ENCODE measurements at regions not wholly inside any gene's neighbourhood (a gene's known extent, or its start where the extent isn't known, plus 50 kb on each side); places are given as distances from the start of the nearest gene placed in this dataset.

GRCh38 chr1:50322579-50322978 is 100.7 kb downstream of the DMRTA2 start:
- Histone ChIP-seq H3K4me2 (ENCODE audit: low read length) (no peak overlapping the region), H3K36me3 (ENCODE audit: insufficient read depth, low read length) (no peaks in the 10 kb centered on the region), H4K20me1 (ENCODE audit: insufficient read depth, low read length) (no peaks in the 10 kb centered on the region), H3K79me2 (ENCODE audit: insufficient read depth, low read length) (no peaks in the 10 kb centered on the region), H3F3A (ENCODE audit: insufficient read depth, low read length) (no peaks in the 10 kb centered on the region), H3K9ac (ENCODE audit: low read length) (no peak overlapping the region), H3K4me1 (ENCODE audit: insufficient read depth, low read length, severe bottlenecking) (no peaks in the 10 kb centered on the region), H3K9me3 (ENCODE audit: low read length) (no peaks in the 10 kb centered on the region), H3K27me3 (ENCODE audit: insufficient read depth, low read length) (no peaks in the 10 kb centered on the region), H3K27ac (ENCODE audit: low read depth, low read length, poor library complexity, severe bottlenecking) (no peak overlapping the region), H3K4me3 (ENCODE audit: low read depth, low read length, poor library complexity, severe bottlenecking) (no peak overlapping the region), H3K9me2 (ENCODE audit: low read depth, low read length) (no peaks in the 10 kb centered on the region), H2AFZ (ENCODE audit: low read length) (no peak overlapping the region)
- no peak for TF ChIP-seq EZH2 (IDR thresholded peaks at IDR 0.05; ENCODE audit: borderline replicate concordance, low read length)
- TF ChIP-seq, protein P1, sequence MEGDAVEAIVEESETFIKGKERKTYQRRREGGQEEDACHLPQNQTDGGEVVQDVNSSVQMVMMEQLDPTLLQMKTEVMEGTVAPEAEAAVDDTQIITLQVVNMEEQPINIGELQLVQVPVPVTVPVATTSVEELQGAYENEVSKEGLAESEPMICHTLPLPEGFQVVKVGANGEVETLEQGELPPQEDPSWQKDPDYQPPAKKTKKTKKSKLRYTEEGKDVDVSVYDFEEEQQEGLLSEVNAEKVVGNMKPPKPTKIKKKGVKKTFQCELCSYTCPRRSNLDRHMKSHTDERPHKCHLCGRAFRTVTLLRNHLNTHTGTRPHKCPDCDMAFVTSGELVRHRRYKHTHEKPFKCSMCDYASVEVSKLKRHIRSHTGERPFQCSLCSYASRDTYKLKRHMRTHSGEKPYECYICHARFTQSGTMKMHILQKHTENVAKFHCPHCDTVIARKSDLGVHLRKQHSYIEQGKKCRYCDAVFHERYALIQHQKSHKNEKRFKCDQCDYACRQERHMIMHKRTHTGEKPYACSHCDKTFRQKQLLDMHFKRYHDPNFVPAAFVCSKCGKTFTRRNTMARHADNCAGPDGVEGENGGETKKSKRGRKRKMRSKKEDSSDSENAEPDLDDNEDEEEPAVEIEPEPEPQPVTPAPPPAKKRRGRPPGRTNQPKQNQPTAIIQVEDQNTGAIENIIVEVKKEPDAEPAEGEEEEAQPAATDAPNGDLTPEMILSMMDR (IDR thresholded peaks at IDR 0.05; ENCODE audit: low read length): no peak

- Histone ChIP-seq H3K4me1 (ENCODE audit: insufficient read depth, low read length, severe bottlenecking) (no peaks in the 10 kb centered on the region), H3F3A (ENCODE audit: insufficient read depth, low read length) (no peaks in the 10 kb centered on the region), H3K9me3 (ENCODE audit: low read length) (no peaks in the 10 kb centered on the region), H3K4me3 (ENCODE audit: low read depth, low read length, poor library complexity, severe bottlenecking) (no peak overlapping the region), H2AFZ (ENCODE audit: low read length) (no peak overlapping the region), H3K4me2 (ENCODE audit: low read length) (no peak overlapping the region), H3K27me3 (ENCODE audit: insufficient read depth, low read length) (no peaks in the 10 kb centered on the region), H3K27ac (ENCODE audit: low read depth, low read length, poor library complexity, severe bottlenecking) (no peak overlapping the region), H3K9me2 (ENCODE audit: low read depth, low read length) (no peaks in the 10 kb centered on the region), H3K36me3 (ENCODE audit: insufficient read depth, low read length) (no peaks in the 10 kb centered on the region), H3K79me2 (ENCODE audit: insufficient read depth, low read length) (no peaks in the 10 kb centered on the region), H3K9ac (ENCODE audit: low read length) (no peak overlapping the region), H4K20me1 (ENCODE audit: insufficient read depth, low read length) (no peaks in the 10 kb centered on the region)
- TF ChIP-seq, protein P1 (IDR thresholded peaks at IDR 0.05; ENCODE audit: low read length): no peak
- TF ChIP-seq EZH2 (IDR thresholded peaks at IDR 0.05; ENCODE audit: borderline replicate concordance, low read length): no peak
Measured at GRCh38 chr1:50318428-50318827, 104.8 kb downstream of the DMRTA2 start.

DNA sequence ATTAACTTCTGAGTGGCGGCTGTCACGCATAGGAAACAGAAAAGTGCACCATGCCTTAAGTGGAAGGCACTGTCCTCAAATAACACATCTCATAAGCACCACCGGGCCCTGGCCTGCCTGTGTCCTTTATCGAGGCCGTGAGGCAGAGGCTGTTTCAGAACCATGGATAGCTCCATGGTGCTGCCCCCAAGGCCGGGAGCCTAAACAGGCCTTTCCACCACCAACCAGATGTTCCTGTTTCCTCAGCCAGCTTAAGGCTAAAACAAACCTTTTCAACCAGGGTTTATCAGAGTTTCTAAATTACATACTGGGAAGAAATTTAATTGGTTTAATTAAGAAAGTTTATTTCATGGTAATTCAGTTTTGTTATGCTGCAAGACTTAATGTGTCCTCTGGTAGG is 114.4 kb downstream of the DMRTA2 start:
- no peaks in the 10 kb centered on the region for H3K79me2 ChIP-seq (ENCODE audit: insufficient read depth, low read length)
- H3K27ac ChIP-seq (ENCODE audit: low read depth, low read length, poor library complexity, severe bottlenecking): no peak overlapping the region
- no peak overlapping the region for H2AFZ ChIP-seq (ENCODE audit: low read length)
- TF ChIP-seq, protein P1 (IDR thresholded peaks at IDR 0.05; ENCODE audit: low read length): no peak
- TF ChIP-seq EZH2 (IDR thresholded peaks at IDR 0.05; ENCODE audit: borderline replicate concordance, low read length): no peak
- H3K36me3 ChIP-seq (ENCODE audit: insufficient read depth, low read length): no peaks in the 10 kb centered on the region
- H3K9me2 ChIP-seq (ENCODE audit: low read depth, low read length): no peaks in the 10 kb centered on the region
- H3K4me3 ChIP-seq (ENCODE audit: low read depth, low read length, poor library complexity, severe bottlenecking): no peak overlapping the region
- no peak overlapping the region for H3K9ac ChIP-seq (ENCODE audit: low read length)
- no peaks in the 10 kb centered on the region for H3F3A ChIP-seq (ENCODE audit: insufficient read depth, low read length)
- H3K4me2 ChIP-seq (ENCODE audit: low read length): no peak overlapping the region
- no peaks in the 10 kb centered on the region for H3K27me3 ChIP-seq (ENCODE audit: insufficient read depth, low read length)
- H3K4me1 ChIP-seq (ENCODE audit: insufficient read depth, low read length, severe bottlenecking): no peaks in the 10 kb centered on the region
- no peaks in the 10 kb centered on the region for H4K20me1 ChIP-seq (ENCODE audit: insufficient read depth, low read length)
- H3K9me3 ChIP-seq (ENCODE audit: low read length): no peaks in the 10 kb centered on the region
